GM21390 (cell line): ENCODE measurements at regions not wholly inside any gene's neighbourhood (a gene's known extent, or its start where the extent isn't known, plus 50 kb on each side); places are given as distances from the start of the nearest gene placed in this dataset.
"Not testable (repeated sequence)": the region's sequence is repeated elsewhere in the genome, so short reads cannot be mapped to it uniquely, and the experiment has no call there.

Experiments used
- ATAC-seq: cut with Tn5 transposase; IDR thresholded peaks from one replicate; pipeline ENCODE4 v1.9.1; 2021; ENCODE audit not compliant: unreplicated experiment

DNA sequence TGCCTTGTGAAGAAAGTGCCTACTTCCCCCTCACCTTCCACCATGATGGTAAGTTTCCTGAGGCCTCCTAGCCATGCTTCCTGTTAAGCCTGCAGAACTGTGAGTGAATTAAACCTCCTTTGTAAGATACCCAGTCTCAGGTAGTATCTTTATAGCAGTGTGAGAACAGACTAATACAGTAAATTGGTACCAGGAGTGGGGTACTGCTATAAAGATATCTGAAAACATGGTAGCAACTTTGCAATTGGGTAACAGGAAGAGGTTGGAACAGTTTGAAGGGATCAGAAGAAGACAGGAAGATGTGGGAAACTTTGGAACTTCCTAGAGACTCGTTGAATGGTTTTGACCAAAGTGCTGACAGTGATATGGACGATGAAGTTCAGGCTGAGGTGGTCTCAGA, 550.3 kb upstream of the ADAMTS5 start:
- not testable (repeated sequence) for ATAC-seq

DNA sequence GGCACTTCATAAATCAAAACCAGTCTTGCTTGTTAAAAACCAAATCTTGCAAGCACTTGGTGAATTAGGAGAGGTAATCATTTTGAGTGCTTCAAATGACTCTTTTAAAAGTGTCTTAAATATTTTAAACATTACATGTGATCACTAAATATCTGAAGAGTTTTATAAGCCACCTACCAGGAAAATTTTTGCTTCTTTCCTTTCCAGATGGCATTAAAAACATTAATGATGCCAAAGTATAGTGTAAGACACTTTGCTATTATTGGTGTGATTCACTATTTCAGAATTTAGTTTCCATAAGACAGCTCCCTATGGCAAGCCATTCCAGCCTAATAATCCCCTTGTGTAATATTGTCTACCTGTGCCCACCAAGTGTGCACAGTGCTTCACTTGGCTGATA, 548.8 kb upstream of the ADAMTS5 start:
- ATAC-seq = no peak

DNA sequence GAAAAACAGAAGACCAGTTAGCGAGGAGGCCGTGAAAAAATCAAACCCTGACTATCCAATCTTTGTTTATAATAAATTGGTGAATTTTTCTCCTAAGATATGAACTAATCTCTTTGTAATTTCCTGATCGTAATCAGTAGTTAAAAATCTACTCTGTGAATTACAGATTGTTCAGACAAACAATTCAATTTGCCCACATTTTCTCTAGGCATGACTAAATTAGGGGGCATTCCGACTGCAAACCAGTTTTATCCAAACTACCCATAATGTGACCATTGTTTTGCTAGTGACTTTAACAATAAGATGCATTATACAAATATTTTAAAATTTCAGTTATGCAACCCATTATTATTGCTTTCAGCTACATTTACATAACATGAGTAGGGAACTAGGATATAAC, 546.9 kb upstream of the ADAMTS5 start:
- ATAC-seq = no peak

DNA sequence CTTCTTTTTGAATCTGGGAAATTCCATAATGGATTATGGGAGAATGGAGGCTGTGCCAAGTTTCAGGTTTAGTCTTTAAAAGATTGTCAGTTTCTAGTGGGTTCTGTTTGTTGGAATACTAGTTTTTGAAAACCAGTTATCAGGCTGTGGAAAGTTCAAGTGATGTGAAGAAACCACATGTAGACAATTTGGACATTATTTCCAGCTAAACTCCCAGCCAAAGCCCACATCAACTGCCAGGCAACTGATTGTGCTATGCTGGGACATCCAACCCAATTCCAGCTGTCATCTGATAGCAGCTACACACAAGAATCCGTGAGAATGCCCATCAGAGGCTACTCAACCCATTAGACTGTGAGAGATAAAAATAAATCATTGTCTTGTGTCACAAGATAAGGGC, 546.1 kb upstream of the ADAMTS5 start:
- no peak for ATAC-seq

DNA sequence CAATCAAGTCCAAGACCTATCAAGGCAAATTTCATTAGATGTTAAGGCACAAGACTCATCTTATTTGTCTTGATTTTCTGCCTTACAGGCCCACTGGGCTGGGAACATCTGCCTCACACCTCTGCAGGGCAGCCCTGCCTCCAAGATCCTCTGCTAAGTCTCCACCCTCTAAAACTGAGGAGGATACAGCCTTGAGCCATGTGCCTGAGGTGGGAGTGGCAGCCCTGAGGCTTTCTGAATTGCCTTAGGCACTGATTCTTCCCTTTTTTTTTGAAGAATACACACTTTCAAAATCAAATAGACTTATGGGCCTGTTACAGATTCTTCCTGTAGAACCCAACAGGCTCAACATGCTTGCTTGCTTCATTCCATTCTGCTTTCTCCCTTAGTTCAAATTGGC, 544.3 kb upstream of the ADAMTS5 start:
- no peak for ATAC-seq

DNA sequence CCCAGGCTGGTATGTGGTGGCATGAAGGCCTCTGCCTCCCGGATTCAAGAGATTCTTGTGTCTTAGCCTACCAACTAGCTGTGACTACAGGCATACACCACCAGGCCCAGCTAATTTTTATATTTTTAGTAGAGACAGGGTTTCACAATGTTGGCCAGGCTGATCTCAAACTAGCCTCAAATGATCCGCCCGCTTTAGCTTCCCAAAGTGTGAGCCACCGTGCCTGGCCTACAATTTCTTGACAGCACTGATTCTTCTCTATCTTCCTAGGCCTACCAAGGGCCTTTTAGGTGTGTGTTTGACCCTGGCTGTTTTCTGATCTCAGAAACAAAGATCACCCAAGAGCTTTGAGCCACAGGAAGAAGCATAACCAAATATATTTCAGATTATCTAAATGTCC, 540.8 kb upstream of the ADAMTS5 start:
- no peak for ATAC-seq

DNA sequence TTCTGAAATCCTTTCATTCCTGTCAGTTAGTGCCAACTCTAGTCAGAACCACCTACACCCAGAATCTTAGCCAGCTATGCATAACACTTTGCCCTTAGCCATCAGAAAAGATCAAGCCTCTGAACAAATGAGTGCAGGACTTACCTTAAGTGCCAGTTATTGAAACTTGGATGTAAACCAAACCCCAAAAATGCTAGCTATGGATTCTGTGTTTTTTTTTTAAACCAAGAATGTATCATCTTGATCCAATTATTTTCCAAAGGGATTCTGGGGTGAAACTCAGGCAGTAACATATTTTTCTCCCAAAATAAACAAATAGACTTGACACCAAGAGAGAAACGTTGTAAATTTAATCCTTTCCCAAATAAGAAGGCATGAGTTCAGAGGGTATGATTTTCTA, 538.6 kb upstream of the ADAMTS5 start:
- no peak for ATAC-seq

DNA sequence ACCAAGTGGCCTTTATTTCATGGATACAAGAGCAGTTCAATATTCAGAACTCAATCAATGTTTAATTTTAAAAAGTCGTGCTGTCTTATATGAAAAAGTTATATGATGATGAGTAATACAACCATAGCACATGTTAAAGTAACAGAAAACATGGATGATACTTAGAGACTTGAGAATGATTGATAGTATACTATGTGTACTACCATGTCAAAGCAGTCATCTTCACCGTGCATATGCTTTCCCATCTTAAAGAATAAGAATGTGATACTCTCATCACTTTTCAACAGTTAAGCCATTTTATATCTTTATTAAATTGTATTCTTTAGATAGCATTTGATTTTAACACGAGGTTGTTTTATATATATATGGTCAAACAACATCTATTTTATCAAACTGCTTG, 535.9 kb upstream of the ADAMTS5 start:
- no peak for ATAC-seq

DNA sequence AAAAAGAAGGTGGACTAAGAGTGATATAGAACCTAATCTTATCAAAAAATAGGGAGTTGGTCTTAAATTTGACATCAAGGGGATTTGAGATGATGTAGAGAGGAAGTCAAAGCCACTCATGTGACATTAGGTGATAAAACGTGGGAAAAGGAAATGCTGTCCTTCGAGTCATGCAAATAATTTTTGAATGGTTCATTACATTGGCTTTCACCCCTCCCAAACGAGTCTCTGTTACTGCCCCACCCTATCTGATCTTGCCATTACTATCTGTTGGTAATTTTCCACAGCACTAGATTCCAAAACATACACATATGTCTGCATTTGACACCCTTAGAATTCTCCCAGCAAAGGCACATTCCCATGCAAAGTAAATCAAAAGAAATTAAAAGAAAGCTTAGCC, 531.1 kb upstream of the ADAMTS5 start:
- ATAC-seq = no peak

DNA sequence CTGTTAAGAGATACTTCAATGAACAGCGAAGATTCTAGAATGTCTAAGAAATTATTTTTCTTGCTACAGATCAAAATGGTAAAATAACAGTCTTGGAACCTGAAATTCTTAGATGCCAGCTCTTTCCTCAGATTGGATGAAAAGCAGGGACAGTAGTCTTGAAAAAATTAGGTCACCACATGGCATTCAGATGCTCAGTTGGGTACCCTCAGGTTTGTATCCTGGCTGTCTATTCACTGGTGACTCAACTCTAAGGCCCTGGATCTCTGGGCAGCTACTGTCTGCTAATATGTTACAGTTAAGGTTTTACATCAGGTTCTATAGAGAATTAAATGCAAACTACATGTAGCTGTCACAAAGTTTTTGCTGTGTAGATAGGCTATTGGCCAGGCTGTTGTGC, 528.9 kb upstream of the ADAMTS5 start:
- no peak for ATAC-seq

DNA sequence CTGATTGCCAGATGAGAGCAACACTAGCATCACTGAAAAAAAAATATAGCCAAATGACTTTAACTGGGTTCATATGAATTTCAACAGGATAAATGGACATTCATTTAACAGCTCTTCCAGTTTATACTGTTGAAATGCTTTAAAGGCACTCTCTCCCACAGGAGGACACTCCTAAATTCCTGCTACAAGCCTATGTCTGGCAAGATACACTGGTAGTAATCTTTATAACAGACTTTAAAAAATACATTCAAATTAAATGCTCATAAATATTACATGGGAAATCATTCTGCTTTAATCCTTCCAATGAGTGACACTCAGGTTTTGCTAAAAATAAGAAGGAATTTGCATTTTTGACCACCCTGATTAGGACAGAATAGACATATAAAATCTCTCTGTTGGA, 526.7 kb upstream of the ADAMTS5 start:
- no peak for ATAC-seq

DNA sequence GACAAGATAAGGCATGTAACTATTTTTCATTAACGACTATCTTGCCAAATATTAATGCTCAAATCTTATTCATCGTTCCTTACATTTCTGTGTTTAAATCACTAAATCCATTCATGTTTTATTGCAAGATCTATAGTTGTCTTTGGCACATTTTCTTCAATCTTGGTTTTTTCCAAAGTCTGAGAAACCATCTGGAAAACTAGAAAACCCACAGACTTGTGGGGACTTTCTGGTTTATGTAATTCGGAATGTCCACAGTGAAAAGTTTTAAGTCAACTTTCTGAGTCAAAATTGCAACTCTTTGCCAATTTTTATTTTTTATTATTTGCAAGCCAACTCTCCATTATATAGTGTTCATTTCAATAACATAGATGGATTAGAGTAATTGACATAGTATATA, 520.8 kb upstream of the ADAMTS5 start:
- no peak for ATAC-seq

DNA sequence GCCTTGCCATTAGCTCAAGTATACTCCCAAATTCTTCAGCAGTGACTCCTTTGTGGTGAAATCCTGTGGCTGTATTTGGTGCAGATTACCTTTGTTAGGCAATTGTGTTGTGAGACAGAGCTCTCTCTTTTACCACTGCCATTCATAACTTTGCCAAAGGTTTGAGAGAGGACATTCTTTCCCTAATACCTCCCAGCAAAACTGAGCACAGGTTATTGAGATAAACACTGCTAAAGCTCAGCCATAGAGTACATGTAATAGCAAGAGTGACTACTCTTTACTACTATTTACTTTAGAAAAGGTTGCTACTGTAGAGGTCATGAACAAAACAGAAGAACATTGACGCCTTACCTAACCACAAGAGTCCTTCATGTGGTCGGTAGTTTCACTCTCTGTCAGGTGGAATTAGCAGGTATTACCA, 514.0 kb upstream of the ADAMTS5 start:
- no peak for ATAC-seq

DNA sequence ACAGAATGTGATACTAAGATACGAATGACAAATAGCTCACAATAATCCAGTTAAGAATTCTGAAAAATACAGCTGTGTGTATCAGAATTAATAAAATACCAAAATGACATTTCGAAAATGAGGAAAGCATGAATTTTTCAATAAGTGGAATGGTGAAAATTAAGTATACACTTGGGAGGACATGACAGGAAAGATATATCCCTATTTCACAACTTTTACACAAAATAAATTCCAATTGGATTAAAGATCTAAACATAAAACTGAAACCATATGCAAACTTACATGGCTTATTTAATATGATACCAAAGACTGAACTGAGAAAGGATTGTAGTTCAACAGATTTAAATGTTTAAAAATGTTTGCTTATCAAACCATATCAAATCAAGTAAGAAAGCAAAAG, 510.4 kb upstream of the ADAMTS5 start:
- ATAC-seq = no peak

DNA sequence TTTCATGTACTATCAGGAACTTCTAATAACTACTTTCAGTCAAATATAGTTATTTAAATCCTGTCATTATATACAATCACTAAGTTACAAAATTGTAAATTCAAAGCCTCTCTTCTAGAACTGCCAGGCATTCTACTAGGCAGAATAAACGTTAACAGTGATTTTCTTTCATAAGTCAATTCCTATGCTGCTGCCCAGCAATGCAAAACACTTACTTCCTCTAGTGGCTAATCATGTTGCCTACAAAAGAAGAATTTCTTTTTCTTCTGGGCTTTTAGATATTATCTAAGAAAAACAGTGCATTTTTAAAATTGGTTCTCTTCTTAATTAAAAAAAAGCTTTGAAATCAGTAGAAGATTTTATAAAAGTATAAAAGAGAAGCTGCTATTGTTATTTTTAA, 509.8 kb upstream of the ADAMTS5 start:
- ATAC-seq = no peak

DNA sequence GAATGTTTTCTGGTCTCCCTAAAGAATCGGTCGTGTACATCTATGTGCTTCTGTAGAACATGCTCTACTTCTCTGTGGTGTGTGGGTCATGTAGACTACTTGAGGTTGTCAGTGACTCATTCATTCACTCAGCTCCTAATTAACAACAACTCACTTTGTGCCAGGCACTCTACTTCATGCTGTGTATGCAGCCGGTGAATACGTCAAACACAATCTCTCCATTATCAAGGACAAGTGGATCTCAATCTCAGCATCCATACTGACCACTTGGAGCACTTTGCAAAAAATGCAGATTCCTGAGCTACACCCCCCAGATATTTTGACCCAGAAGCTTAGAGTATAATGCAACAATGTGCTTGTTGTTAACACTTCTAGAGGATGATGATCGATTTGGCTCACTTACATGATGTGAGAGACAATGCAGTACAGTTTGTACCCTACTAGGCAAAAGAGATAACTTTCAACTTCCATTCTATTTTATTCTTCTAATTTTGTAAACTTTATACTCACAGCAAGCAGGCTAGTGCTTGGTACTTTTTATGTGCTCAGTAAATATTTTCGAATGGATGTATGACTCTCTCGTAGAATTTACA, 508.6 kb upstream of the ADAMTS5 start:
- ATAC-seq = no peak

DNA sequence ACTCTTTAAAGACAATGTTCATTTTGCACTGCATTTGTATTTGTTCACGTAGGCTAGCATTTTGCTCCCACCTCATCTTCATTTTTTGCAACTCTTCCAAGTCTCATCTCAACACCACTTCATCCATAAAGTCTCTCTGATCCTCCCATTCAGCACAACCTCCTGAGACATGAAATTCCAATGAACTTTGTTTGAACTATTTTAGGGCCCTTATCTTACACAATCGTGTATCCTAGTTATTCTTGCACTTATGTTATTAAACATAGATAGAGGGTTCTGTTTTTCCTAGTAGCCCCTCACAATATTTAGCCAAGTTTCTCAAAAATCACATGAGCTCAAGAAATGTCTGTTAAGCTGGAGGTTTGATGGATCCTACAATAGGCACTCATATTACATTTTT, 500.5 kb upstream of the ADAMTS5 start:
- no peak for ATAC-seq

DNA sequence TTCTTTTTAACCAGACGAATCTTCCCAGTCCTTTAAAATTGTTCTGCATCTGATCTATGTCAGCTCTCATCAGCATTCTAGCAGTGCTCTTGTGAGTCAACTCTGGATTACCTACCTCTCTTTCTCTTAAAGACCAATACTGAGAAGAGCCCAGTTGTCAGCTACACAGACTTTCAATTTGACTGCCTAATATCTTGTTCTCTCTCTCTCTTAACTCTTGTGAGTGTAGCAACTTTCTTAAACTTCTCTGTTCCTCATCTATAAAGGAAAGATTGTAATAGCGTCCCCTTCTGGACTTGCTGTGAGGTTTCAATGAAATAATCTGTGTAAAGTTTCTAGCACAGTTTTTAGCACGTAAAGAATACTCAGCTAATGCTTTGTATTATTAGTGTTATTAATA, 499.3 kb upstream of the ADAMTS5 start:
- ATAC-seq = no peak

DNA sequence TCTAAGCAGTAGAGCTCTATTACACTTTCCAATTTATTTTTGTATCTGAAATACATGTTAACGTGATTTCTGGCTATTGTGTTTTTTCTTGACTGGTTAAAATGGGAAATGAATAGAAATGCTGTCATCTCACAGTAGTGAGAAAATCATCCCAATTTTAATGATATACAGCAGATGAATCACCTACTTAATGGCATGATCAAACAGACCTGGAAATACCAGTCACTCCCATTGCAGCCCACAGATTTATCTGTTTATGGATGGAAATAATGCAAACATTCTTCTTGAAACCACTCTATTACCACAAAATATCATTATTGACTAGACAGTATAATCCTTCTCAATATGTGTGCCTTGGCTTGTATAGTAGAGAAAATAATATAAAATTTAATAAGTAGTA, 497.8 kb upstream of the ADAMTS5 start:
- no peak for ATAC-seq

DNA sequence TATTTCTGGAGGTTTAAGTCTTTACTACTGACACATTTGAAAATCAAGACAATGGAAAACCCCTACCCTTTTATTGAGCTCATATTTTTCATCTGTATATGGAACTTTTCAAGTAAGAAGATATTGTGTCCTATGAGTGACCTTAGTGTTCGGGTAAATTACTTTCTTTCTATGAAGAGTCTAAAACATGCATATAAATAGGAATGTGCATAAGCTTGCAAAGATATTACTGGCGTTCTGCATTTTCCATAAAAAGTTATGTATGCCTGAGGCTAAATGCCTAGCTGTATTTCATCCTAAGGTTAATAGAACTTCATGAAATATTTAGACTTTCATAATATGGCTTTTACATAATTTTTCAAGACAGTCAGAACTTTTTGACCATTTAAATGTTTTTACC, 495.8 kb upstream of the ADAMTS5 start:
- ATAC-seq = no peak

DNA sequence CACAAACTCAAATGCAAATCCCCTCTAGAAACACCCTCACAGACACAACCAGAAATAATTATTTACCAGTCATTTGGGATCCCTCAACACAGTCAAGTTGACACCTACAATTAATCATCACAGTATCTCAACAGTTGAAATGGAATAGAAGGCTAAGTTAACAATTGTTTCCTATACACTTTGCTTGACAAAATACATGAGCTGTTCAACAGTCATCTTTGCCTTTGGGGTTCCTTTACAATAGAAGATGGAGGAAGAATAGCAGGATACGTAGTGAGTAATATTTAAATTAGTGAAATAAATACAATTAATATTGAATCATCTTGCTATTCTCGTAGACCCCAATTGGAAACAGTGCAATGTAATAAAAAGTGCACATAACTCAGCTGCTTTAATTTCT, 487.3 kb upstream of the ADAMTS5 start:
- ATAC-seq = no peak

DNA sequence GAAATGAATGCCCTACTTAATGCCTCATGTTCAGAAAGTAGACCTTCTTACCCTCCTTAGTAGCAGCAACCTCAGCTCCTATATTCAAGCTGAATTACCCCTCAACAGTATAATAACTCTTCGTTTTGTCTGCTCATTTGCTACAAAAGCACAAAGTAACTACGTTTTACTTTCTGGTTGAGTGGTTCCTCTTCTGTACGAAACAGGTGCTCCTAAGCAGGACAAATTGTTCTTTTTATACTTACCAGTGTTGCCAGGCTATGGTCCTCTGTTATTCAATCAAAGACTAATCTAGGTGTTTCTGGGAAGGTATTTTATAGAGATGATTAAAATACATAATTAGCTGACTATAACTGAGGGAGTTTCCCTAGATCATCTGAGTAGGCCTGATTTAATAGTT, 484.2 kb upstream of the ADAMTS5 start:
- ATAC-seq = no peak

DNA sequence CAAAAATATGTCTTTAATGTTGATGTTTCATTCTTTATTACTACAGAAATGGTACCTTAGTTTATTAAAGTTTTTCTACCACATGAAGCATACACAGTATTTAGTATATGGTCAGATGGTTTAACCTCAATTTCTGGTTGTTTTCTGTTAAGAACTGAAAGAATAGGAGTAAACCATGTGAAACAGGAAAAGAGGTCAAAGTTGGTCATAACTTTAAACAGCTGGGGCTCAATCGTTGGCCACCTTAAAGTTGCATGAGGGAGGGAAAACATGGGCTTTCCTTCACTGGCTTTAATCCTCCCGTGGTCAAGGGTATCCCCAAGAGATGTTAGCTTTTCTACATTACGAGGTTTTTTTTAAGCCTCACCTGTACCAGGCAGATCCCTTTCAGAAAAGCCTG, 483.3 kb upstream of the ADAMTS5 start:
- no peak for ATAC-seq

DNA sequence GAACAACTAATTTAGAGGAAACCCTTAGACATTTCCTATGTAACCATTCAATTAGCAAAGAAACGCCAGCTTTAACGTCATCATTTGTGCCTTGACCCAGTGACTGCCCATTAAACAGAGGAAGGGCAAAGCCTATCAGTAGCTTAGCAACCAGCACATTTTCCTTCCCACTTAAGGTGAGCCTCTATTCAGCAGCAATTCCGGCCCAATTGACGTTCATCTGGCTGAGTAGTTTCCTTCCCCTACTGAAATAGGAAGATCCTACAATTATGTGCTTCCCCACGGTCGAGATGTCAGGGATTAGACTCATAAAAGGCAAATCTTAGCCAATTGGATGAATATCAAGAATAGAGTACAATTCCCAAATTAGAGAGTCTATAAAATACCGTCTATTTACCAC, 482.1 kb upstream of the ADAMTS5 start:
- ATAC-seq = no peak
